Hindlimb muscle (tissue), 1 donor: ENCODE measurements at regions not wholly inside any gene's neighbourhood (a gene's known extent, or its start where the extent isn't known, plus 50 kb on each side); places are given as distances from the start of the nearest gene placed in this dataset.
A peak's percentile ranks its signal among the peaks of the same experiment; 100 is the strongest.

Experiments used
- DNase-seq: peaks from one replicate; pipeline ENCODE4 v3.0.0-alpha.2; 2013

- DNase-seq: no peak
Measured at GRCh38 chr9:14517154-14517906, 175.9 kb downstream of the ZDHHC21 start.

GRCh38 chr9:14516656-14517055, 176.6 kb downstream of the ZDHHC21 start:
- DNase-seq: no peak

GRCh38 chr9:14515571-14516198, 177.5 kb downstream of the ZDHHC21 start:
- peak; percentile 52 for DNase-seq

DNA sequence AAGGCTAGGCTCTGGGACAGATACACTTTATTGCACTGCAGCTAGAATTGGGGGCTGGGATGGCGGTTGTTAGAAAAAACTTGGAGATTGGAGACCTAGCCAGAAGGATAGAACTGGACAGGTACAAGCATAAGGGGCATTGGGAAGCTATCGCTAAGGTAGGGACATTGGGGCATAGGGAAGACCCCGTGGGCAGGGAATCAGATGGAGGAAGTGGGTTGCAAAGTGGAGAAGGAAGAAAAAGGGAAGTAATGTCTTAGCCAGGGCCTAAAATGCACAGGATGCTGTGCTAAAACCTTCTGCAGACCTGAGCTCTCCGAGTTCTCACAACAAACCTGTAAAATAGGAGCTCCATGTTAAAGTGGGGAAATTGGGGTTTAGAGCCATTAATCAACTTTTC, 178.2 kb downstream of the ZDHHC21 start:
- DNase-seq: no peak

GRCh38 chr9:14512942-14513341, 180.3 kb downstream of the ZDHHC21 start:
- no peak for DNase-seq

DNA sequence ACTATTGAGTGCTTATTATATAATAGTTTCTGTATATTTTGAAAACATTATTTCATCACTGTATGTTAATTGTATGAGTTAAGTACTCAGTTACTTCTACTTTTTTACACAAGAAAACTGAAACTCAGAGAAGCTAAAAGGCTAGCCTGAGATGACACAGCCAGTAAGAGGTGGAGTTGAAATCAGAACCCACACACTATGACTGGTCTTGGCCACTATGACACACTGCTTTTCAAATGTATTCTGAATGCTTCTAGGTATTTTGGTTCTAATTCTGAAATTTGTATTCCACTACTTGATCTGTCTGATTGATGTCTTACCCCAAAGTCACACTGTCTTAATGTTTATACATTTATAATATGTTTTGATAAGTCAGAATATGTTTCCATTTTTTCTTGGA, 181.8 kb downstream of the ZDHHC21 start:
- DNase-seq: no peak

- DNase-seq: no peak
Measured at GRCh38 chr9:14508884-14509283, 184.3 kb downstream of the ZDHHC21 start.

DNA sequence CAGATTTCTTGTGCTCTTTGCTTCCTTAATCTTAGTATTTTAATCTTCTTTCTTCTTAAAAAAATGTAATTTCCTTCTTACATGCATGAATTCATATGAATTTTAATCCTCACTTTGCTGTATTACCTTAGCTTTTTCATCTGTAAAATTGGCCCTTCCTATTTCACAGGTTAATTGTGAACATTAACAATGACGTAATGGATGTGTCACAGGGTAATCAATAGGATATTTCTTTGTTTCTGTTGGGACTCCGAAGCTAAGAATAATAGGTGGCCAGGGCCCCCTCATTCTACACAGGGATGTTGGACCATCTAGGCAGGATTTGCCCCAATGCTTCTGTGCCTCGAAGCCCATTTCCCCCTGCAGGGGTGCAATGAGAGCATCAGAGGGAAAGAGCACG, 187.4 kb upstream of the NFIB start:
- DNase-seq: no peak

DNA sequence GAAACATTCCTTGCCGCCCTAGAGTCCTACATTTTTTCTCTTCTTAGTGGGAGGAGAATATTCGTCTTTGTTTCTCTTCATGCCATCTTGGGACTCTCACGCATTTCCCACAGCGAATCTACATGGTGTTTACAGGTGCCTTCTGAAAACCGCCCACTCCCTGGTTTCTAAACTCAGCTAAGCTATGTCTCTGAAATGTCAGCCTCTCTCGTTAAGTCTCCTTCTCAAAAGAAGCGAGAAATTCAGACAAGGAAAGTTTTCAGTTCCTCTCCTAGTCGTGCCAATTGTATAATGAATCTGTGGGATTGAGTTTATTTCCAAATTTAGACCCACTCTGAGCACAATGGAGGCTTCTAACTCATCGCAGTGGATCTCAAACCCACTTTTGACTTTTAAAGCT, 186.8 kb upstream of the NFIB start:
- no peak for DNase-seq

- DNase-seq: no peak
Measured at GRCh38 chr9:14499976-14500375, 186.0 kb upstream of the NFIB start.

DNA sequence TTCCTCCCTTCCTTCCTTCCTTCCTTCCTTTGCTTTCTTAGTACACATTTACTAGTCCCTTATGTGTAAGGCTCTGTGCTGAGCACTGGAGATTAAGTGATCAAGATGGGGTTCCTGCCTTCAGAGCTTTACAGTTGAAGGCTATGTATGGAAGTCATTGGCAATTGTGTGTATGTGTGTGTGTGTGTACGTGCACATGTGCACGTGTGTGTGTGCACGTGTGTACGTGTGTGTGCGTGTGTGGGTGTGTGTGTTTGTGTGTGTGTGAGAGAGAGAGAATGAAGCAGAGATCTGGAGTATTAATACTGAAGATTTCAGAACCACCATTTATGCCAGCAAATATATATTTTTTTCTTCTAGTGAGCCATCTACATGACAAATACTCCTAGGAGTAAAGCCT, 184.9 kb upstream of the NFIB start:
- DNase-seq: no peak

DNA sequence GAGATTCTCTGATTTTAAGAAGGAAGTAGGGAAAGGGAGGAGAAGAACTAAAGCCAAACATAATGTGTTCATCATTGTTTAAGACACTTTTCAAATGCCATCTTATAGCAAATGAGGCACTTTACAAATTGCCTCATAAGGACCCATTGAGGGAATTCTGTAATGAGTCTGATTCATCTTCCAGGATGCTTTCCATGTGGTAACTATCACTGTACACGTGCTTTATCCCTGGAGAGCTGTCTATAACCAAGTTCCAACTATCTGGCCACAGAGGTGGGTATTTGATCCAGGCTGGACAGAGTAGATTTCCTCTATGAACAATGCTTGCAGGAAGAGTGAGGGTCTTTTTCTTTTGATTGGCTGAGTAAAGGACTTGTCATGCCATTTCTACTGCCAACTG, 183.5 kb upstream of the NFIB start:
- no peak for DNase-seq

GRCh38 chr9:14488421-14489190, 174.7 kb upstream of the NFIB start:
- no peak for DNase-seq

- no peak for DNase-seq
Measured at GRCh38 chr9:14487547-14488185, 173.7 kb upstream of the NFIB start.

DNA sequence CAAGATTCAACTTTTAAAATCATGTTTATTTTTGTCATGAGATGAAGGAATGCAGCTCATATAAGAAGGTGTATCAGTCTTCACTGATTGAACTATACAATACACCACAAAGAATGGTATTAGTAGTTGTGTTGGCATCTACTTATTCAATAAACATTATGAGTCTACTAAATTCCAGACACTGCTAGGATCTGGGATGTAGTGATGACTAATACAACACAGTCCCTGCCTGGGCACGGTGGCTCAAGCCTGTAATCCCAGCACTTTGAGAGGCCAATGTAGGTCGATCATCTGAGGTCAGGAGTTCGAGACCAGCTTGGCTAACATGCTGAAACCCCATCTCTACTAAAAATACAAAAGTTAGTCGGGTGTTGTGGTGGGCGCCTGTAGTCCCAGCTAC, 171.4 kb upstream of the NFIB start:
- no peak for DNase-seq

GRCh38 chr9:14482856-14483255, 168.9 kb upstream of the NFIB start:
- no peak for DNase-seq

GRCh38 chr9:14480526-14480925, 166.6 kb upstream of the NFIB start:
- no peak for DNase-seq

DNA sequence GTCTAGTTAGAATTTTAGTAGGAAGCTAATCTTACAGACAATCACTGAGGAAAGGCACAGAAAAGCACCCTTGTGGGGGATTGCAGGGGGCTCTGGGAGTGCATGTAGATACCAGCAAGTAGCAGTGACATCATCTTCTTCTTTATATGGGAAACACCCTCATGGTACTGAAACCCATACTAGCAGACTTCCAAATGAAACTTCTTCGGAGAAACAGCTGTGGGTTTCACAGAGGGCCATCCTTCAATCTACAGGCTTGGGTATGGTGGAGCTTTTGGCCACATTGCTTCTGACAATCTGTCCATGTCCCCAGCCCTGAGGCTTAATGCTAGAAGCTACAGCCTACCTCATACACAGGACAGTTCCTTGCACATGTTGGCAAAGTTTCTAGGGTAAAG, 165.2 kb upstream of the NFIB start:
- DNase-seq: no peak

DNA sequence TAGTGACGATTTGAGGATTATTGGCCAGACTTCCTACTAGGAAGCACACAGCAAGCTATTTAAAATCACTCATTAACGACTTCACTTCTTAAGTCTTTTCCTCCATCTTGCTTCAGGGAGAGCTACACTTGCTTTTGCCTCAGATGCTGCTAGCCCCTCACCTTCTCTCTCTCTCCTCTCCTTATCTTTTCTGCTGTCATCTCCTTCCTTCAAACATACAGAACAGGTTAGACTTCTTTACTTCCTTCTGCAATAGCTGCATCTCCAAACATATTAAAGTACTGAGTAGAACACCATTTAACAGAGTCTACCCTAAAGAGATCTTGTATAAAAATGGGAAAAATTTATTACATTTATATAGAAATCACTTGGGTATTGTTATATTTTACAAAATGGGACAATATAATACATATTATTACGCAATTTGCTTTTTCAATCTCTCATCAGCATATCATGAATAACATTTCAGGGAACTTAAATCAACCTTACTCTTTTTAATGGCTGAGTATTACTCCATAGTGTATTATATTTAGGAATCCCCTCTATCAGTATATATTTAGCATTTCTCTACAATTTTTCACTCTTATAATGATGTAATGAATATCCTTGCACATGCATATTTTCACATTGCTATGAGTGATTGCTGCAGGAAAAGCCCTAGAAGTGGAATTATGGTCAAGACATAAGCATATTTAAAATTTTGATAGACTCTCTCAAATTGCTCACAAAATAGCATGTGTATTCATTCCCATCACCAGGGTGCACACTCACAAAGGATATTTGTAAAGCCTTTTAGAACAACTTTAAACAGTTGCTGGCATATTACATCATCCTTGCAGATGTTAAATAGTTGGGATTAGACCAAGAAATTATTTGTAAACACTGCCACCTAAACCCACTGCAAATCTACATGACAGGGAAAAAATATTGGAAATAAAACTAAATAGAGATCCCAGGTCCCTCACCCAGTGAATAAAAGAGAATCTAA, 164.5 kb upstream of the NFIB start:
- no peak for DNase-seq

DNA sequence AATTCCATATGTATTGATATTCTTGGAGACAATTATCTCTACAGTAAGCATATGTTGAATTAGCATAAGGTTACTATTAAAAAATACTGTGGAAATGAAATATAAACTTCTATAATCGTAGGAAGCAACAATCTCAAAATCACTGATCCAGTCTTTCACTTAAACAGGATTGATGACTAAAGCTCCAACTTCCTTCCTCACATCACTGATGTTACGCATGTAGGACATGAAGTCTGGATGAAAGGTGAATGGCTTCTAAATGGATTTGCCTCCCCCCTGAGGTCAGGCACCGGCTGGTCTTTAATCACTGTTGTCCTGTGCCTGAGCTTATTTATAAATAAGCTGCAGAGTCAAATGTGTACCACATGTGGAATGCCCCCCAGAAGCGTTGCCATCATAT, 157.1 kb upstream of the NFIB start:
- DNase-seq: no peak

DNA sequence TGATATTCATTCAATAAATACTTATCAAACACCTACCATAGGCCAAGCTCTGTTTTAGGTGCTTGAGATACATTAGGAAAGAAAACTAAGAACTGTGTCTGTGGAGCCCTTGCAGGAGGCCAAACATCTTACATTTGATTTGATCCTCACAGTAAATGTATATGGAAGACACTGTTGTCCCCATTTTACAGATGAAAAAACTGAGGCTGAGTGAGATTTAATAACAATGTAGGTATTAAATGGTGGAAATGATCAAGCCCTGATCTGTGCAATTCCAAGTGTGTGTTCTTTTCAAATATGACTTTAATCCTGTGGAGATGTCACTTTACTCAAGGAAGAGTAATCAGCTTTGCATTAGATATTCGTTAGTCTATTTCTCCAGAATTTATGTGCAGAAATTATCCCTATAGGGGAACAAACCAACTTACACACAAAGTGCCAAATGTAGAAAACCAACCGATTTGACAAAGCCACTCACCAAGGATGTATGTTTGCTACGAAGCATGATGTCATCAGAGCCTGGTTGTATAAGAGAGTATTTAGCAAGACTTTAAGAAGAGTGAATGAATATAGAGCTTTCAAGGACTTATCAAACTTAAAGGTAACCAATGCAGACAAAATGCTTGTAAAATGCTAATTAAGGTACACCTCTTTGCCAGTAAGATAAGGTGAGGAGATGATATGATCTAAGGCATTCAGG, 153.9 kb upstream of the NFIB start:
- DNase-seq: no peak
